ENCODE measurements at regions not wholly inside any gene's neighbourhood (a gene's known extent, or its start where the extent isn't known, plus 50 kb on each side); places are given as distances from the start of the nearest gene placed in this dataset.

- TF ChIP-seq GATA3 (IDR thresholded peaks at IDR 0.05; ENCODE audit: low read depth, low read length) (no peak), GATA2 (IDR thresholded peaks at IDR 0.05; ENCODE audit: low read depth, low read length) (no peak)
Observed at GRCh38 chr18:1213126-1213525, 308.5 kb downstream of the ADCYAP1 start.
